Uterus (tissue), 3 donors: ENCODE measurements at regions not wholly inside any gene's neighbourhood (a gene's known extent, or its start where the extent isn't known, plus 50 kb on each side); places are given as distances from the start of the nearest gene placed in this dataset.

ENCODE experiments used
- DNase-seq, 2 donors: peaks; one replicate each; pipeline ENCODE4 v3.0.0-alpha.2; 2019 to 2020
- H3K27ac ChIP-seq, 2 donors: fragments of 200-600 bp; sonication (generic); 1 replicate in 1 of 2; 2 replicates in 1 of 2; pipeline ENCODE4 v1.5.1; 2016 to 2018
- H3K27me3 ChIP-seq, 2 donors: fragments of 200-600 bp; sonication (generic); one replicate each; pipeline ENCODE4 v1.5.1; 2018 to 2019; ENCODE audit warnings: control low read depth in 1 of 2
- H3K36me3 ChIP-seq, 2 donors: fragments of 200-600 bp; sonication (generic); one replicate each; pipeline ENCODE4 v1.5.1; 2019; ENCODE audit warnings: control low read depth in 1 of 2
- H3K4me1 ChIP-seq, 2 donors: fragments of 200-600 bp; sonication (generic); one replicate each; pipeline ENCODE4 v1.5.1; 2018 to 2019; ENCODE audit warnings: control low read depth in 1 of 2
- H3K4me3 ChIP-seq, 2 donors: fragments of 200-600 bp; sonication (generic); 1 replicate in 1 of 2; 2 replicates in 1 of 2; pipeline ENCODE4 v1.5.1; 2018 to 2019; ENCODE audit warnings: mild to moderate bottlenecking in 1 of 2
- H3K9me3 ChIP-seq, 2 donors: fragments of 200-600 bp; sonication (generic); one replicate each; pipeline ENCODE4 v1.5.1; 2019; ENCODE audit warnings: control low read depth in 1 of 2
- CTCF ChIP-seq, 4 experiments: fragments of 200-600 bp in 2 of 4; fragments of 450-650 bp in 2 of 4; sonication (generic) in 2 of 4; IDR thresholded peaks; one replicate each; pipeline ENCODE4 v1.5.1; 2016 to 2019; ENCODE audit warnings: antibody characterized with exemption in 4 of 4, mild to moderate bottlenecking in 2 of 4, moderate library complexity in 1 of 4
- POLR2A ChIP-seq, 2 donors: fragments of 450-650 bp; IDR thresholded peaks; one replicate each; pipeline ENCODE4 v1.6.1; 2016; ENCODE audit warnings: antibody characterized with exemption in 2 of 2, mild to moderate bottlenecking in 1 of 2, moderate library complexity in 1 of 2
- intact Hi-C: fragments of 100-400 bp; cut with DNase I; formaldehyde crosslinking; loops from one replicate; pipeline ENCODE4 v1.15.1; 2023; ENCODE audit warnings: low total_unique reads
- donor health status: DM: yes; HTN: yes; CAD: no.

- Histone ChIP-seq H3K27ac (no peak overlapping the region), H3K9me3 (no peaks in the 10 kb centered on the region), H3K27me3 (no peaks in the 10 kb centered on the region), H3K4me1 (no peaks in the 10 kb centered on the region), H3K36me3 (no peaks in the 10 kb centered on the region), H3K4me3 (no peak overlapping the region)
- intact Hi-C loops: no loop called here
- DNase-seq: no peak
- TF ChIP-seq POLR2A (IDR thresholded peaks at IDR 0.05): no peak
- TF ChIP-seq CTCF (IDR thresholded peaks at IDR 0.05): no peak
These were observed 329.3 kb downstream of the ACTL7B start for GRCh38 chr9:108526518-108526917.

DNA sequence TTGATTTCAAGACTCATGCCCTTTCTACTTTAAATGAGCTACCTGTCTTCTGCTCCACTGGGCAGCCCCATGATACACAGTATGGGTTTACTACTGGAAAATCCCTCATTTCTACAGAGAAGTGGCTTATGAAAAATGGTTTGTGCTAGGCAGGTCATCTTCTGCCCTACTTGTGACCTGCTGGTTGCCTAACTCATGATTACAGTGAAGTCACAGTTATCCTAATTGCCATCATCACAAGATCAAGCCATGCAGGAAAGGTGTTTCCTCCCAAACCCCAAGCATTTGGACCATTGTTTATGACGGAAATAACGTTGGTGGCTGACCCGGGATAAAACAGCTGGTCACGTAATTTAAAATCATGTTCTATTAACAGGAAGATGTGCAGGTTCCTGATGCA, 330.6 kb downstream of the ACTL7B start:
- Histone ChIP-seq H3K9me3 (no peaks in the 10 kb centered on the region), H3K27ac (no peak overlapping the region), H3K4me3 (no peak overlapping the region), H3K36me3 (no peaks in the 10 kb centered on the region), H3K4me1 (no peaks in the 10 kb centered on the region), H3K27me3 (no peaks in the 10 kb centered on the region)
- intact Hi-C loops: no loop called here
- no peak for TF ChIP-seq POLR2A (IDR thresholded peaks at IDR 0.05)
- TF ChIP-seq CTCF (IDR thresholded peaks at IDR 0.05): no peak
- DNase-seq: no peak

DNA sequence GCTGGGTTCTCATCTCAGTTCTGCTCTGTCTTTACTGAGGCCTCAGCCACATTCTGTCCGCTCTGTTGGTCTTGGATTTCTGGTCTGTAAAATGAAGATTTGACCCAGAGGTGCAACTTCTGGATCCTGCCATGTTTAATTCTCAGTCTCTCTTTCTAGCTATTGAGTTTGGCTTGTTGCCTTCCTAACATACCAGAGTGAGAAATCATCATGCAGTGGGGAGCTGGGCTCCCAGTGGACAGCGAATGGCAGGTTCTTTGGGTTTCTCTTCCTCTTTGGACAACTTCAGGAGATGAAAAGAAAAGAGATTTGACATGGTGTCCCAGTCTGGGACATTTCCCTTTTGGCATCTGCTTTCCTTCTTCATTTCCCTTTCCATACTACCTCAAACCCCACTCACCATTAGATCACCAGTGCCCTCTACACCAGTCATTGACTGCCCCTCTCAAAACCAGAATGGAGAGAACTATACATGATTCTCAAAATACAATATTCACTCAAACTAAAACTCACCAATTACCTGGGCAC, 334.7 kb downstream of the ACTL7B start:
- TF ChIP-seq CTCF (IDR thresholded peaks at IDR 0.05): no peak
- TF ChIP-seq POLR2A (IDR thresholded peaks at IDR 0.05): no peak
- intact Hi-C loops: no loop called here
- H3K27ac ChIP-seq: no peak overlapping the region

DNA sequence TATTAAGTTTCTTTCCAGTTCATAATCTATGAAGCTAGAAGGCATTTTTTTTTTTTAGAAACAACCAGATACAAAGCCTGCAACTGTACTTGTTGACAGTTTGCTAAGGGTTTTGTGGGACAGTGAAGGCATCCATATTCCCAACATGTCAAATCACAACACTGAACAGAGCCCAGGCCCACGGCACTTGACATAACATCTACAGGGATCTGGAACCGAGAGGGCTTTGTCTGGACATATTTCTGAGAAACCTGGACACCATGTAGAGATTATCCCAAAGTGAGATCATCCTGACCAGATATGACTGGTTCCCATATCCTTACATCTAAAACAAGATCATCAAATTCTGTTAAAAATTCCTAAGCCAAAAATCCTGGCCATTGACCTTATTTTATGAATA, 336.3 kb downstream of the ACTL7B start:
- DNase-seq: no peak
- Histone ChIP-seq H3K4me1 (no peaks in the 10 kb centered on the region), H3K4me3 (no peak overlapping the region), H3K27ac (no peak overlapping the region), H3K9me3 (no peaks in the 10 kb centered on the region), H3K27me3 (no peaks in the 10 kb centered on the region), H3K36me3 (no peaks in the 10 kb centered on the region)
- intact Hi-C loops: no loop called here
- TF ChIP-seq CTCF (IDR thresholded peaks at IDR 0.05): no peak
- TF ChIP-seq POLR2A (IDR thresholded peaks at IDR 0.05): no peak

More for the DNA sequence above, 334.7 kb downstream of the ACTL7B start:
- Histone ChIP-seq H3K4me1 (no peaks in the 10 kb centered on the region), H3K9me3 (no peaks in the 10 kb centered on the region), H3K27me3 (no peaks in the 10 kb centered on the region), H3K4me3 (no peak overlapping the region), H3K36me3 (no peaks in the 10 kb centered on the region)
- no peak for DNase-seq

- Histone ChIP-seq H3K4me3 (no peak overlapping the region), H3K27me3 (no peaks in the 10 kb centered on the region), H3K36me3 (no peaks in the 10 kb centered on the region), H3K27ac (no peak overlapping the region), H3K4me1 (no peaks in the 10 kb centered on the region), H3K9me3 (no peaks in the 10 kb centered on the region)
- intact Hi-C loops: no loop called here
- TF ChIP-seq CTCF (IDR thresholded peaks at IDR 0.05) (no peak), POLR2A (IDR thresholded peaks at IDR 0.05) (no peak)
- DNase-seq: no peak
These were observed 338.0 kb downstream of the ACTL7B start for GRCh38 chr9:108517651-108518365.
